Raji (cell line): ENCODE measurements at regions not wholly inside any gene's neighbourhood (a gene's known extent, or its start where the extent isn't known, plus 50 kb on each side); places are given as distances from the start of the nearest gene placed in this dataset.

Source experiments
- POLR2A ChIP-seq: IDR thresholded peaks from 2 replicates; pipeline ENCODE4 v1.6.1; 2011; ENCODE audit warnings: low read depth, low read length, control low read depth; ENCODE audit not compliant: insufficient read depth

GRCh38 chr2:104704496-104705245, 149.2 kb upstream of the POU3F3 start:
- TF ChIP-seq POLR2A, result no peak

GRCh38 chr2:104707056-104707455, 146.9 kb upstream of the POU3F3 start:
- TF ChIP-seq POLR2A, result no peak

GRCh38 chr2:104708967-104709366, 144.9 kb upstream of the POU3F3 start:
- TF ChIP-seq POLR2A, result no peak

- no peak for TF ChIP-seq POLR2A
Measured at GRCh38 chr2:104716061-104716460, 137.9 kb upstream of the POU3F3 start.

- no peak for TF ChIP-seq POLR2A
Measured at GRCh38 chr2:104733226-104733943, 120.5 kb upstream of the POU3F3 start.

- no peak for TF ChIP-seq POLR2A
Measured at GRCh38 chr2:104734937-104735586, 118.9 kb upstream of the POU3F3 start.

GRCh38 chr2:104736026-104736425, 117.9 kb upstream of the POU3F3 start:
- no peak for TF ChIP-seq POLR2A

- no peak for TF ChIP-seq POLR2A
Measured at GRCh38 chr2:104741860-104742259, 112.1 kb upstream of the POU3F3 start.

GRCh38 chr2:104744537-104744936, 109.4 kb upstream of the POU3F3 start:
- no peak for TF ChIP-seq POLR2A

- TF ChIP-seq POLR2A, result no peak
Measured at GRCh38 chr2:104745846-104746245, 108.1 kb upstream of the POU3F3 start.

GRCh38 chr2:104746299-104746698, 107.6 kb upstream of the POU3F3 start:
- no peak for TF ChIP-seq POLR2A

GRCh38 chr2:104746858-104747257, 107.1 kb upstream of the POU3F3 start:
- no peak for TF ChIP-seq POLR2A

GRCh38 chr2:104749856-104750460, 104.0 kb upstream of the POU3F3 start:
- no peak for TF ChIP-seq POLR2A

GRCh38 chr2:104752504-104752903, 101.4 kb upstream of the POU3F3 start:
- no peak for TF ChIP-seq POLR2A

GRCh38 chr2:104755026-104755878, 98.7 kb upstream of the POU3F3 start:
- TF ChIP-seq POLR2A, result no peak
